ENCODE measurements at regions not wholly inside any gene's neighbourhood (a gene's known extent, or its start where the extent isn't known, plus 50 kb on each side); places are given as distances from the start of the nearest gene placed in this dataset.

- TF ChIP-seq POLR2A (IDR thresholded peaks at IDR 0.05), result no peak
- TF ChIP-seq, protein P1, sequence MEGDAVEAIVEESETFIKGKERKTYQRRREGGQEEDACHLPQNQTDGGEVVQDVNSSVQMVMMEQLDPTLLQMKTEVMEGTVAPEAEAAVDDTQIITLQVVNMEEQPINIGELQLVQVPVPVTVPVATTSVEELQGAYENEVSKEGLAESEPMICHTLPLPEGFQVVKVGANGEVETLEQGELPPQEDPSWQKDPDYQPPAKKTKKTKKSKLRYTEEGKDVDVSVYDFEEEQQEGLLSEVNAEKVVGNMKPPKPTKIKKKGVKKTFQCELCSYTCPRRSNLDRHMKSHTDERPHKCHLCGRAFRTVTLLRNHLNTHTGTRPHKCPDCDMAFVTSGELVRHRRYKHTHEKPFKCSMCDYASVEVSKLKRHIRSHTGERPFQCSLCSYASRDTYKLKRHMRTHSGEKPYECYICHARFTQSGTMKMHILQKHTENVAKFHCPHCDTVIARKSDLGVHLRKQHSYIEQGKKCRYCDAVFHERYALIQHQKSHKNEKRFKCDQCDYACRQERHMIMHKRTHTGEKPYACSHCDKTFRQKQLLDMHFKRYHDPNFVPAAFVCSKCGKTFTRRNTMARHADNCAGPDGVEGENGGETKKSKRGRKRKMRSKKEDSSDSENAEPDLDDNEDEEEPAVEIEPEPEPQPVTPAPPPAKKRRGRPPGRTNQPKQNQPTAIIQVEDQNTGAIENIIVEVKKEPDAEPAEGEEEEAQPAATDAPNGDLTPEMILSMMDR (IDR thresholded peaks at IDR 0.05 in 4 of 5, conservative IDR thresholded peaks at IDR 0.05 in 1 of 5), result no peak
- no peak for DNase-seq
- Histone ChIP-seq H3K27ac (no peak overlapping the region), H3K27me3 (no peaks in the 10 kb centered on the region), H3K9me3 (no peaks in the 10 kb centered on the region), H3K4me1 (no peaks in the 10 kb centered on the region), H3K36me3 (no peaks in the 10 kb centered on the region), H3K4me3 (no peak overlapping the region)
- in situ Hi-C loops (cut with MboI; ENCODE audit: low sequenced_read_pairs in 4 of 4), result no loop called here
- ATAC-seq, result no peak
- intact Hi-C loops (cut with DNase I; ENCODE audit: low total_unique reads), result no loop called here
These were observed 318.7 kb upstream of the CHRM2 start for GRCh38 chr7:136549756-136550155.

DNA sequence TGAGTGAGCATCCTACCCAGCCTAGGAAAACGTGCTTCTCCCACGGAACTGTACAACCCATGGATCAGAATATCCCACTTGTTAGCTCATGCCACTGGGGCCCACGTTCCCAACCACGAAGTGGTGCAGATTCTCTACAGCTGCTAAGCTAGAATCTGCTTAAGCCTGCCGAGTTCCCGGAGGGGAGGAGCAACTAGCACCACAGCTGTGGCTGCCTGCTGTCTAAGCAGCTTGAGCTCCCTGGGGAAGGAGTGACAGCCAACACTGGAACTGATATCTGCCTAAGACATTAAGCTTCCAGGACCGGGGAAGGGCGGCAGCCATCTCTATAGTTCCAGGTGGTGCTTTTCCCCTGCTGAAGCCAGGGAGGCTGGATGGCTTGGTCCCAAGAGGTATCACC, 334.7 kb upstream of the CHRM2 start:
- H3K4me3 ChIP-seq, result no peak overlapping the region
- no peak for TF ChIP-seq POLR2A (IDR thresholded peaks at IDR 0.05)
- TF ChIP-seq, protein P1 (IDR thresholded peaks at IDR 0.05 in 4 of 5, conservative IDR thresholded peaks at IDR 0.05 in 1 of 5), result no peak
- DNase-seq (no peak), ATAC-seq (no peak)
- H3K27me3 ChIP-seq, result no peaks in the 10 kb centered on the region
- H3K27ac ChIP-seq, result no peak overlapping the region
- in situ Hi-C loops (cut with MboI; ENCODE audit: low sequenced_read_pairs in 4 of 4) (no loop called here), intact Hi-C loops (cut with DNase I; ENCODE audit: low total_unique reads) (no loop called here)
- no peaks in the 10 kb centered on the region for H3K9me3 ChIP-seq
- H3K36me3 ChIP-seq, result no peaks in the 10 kb centered on the region
- H3K4me1 ChIP-seq, result no peaks in the 10 kb centered on the region

DNA sequence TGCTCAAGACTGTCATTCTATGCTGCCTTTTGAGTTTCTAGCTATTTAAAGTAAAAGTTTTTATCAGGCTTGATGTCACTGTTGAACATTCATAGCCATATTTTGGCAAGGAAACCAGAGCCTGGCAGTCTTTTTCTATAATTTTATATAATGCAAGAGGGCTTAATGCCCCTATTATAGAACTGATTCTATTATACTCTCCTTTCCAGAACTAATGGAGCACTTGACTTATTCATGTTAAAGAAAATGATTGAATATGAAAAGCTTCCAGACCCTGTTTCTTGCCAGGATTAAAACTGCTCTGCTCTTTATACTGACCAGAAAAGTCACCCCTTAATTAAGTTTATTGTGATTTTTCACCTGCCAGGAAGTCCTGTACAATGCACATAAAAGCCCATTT, 337.6 kb upstream of the CHRM2 start:
- Histone ChIP-seq H3K9me3 (no peaks in the 10 kb centered on the region), H3K4me1 (no peaks in the 10 kb centered on the region), H3K4me3 (no peak overlapping the region), H3K27ac (no peak overlapping the region), H3K36me3 (no peaks in the 10 kb centered on the region), H3K27me3 (no peaks in the 10 kb centered on the region)
- ATAC-seq (no peak), DNase-seq (no peak)
- intact Hi-C loops (cut with DNase I; ENCODE audit: low total_unique reads), result no loop called here
- in situ Hi-C loops (cut with MboI; ENCODE audit: low sequenced_read_pairs in 4 of 4), result no loop called here
- TF ChIP-seq, protein P1 (IDR thresholded peaks at IDR 0.05 in 4 of 5, conservative IDR thresholded peaks at IDR 0.05 in 1 of 5), result no peak
- TF ChIP-seq POLR2A (IDR thresholded peaks at IDR 0.05), result no peak

DNA sequence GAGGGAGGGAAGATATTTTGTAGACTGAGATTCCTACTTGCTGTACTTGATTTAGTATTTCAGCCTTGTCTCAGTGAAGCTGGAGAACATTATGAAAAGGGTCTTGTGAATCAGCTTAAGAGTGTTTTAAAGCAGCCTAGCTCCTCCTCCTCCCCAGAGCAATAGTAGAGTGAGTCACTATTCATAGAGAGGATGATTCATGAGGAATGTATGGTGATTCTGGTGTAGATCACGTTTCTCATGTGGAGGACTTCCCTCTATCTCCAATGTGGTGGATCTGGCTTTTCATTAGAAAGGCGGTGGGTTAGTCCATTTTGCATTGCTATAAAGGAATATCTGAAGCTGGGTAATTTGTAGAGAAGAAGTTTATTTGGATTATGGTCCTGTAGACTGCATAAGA, 340.1 kb upstream of the CHRM2 start:
- DNase-seq (no peak), ATAC-seq (no peak)
- TF ChIP-seq POLR2A (IDR thresholded peaks at IDR 0.05), result no peak
- TF ChIP-seq, protein P1 (IDR thresholded peaks at IDR 0.05 in 4 of 5, conservative IDR thresholded peaks at IDR 0.05 in 1 of 5), result no peak
- Histone ChIP-seq H3K27me3 (no peaks in the 10 kb centered on the region), H3K4me1 (no peaks in the 10 kb centered on the region), H3K9me3 (no peaks in the 10 kb centered on the region), H3K27ac (no peak overlapping the region), H3K4me3 (no peak overlapping the region), H3K36me3 (no peaks in the 10 kb centered on the region)
- in situ Hi-C loops (cut with MboI; ENCODE audit: low sequenced_read_pairs in 4 of 4) (no loop called here), intact Hi-C loops (cut with DNase I; ENCODE audit: low total_unique reads) (no loop called here)

- no peaks in the 10 kb centered on the region for H3K36me3 ChIP-seq
- no peak overlapping the region for H3K27ac ChIP-seq
- no peak overlapping the region for H3K4me3 ChIP-seq
- ATAC-seq (no peak), DNase-seq (no peak)
- TF ChIP-seq POLR2A (IDR thresholded peaks at IDR 0.05), result no peak
- TF ChIP-seq, protein P1 (IDR thresholded peaks at IDR 0.05 in 4 of 5, conservative IDR thresholded peaks at IDR 0.05 in 1 of 5), result no peak
- H3K4me1 ChIP-seq, result no peaks in the 10 kb centered on the region
- H3K27me3 ChIP-seq, result no peaks in the 10 kb centered on the region
- intact Hi-C loops (cut with DNase I; ENCODE audit: low total_unique reads) (no loop called here), in situ Hi-C loops (cut with MboI; ENCODE audit: low sequenced_read_pairs in 4 of 4) (no loop called here)
- H3K9me3 ChIP-seq, result no peaks in the 10 kb centered on the region
These were observed 340.9 kb upstream of the CHRM2 start for GRCh38 chr7:136527554-136527953.

All from gastrocnemius medialis (tissue), 4 donors.